B cell (primary cell): ENCODE measurements at regions not wholly inside any gene's neighbourhood (a gene's known extent, or its start where the extent isn't known, plus 50 kb on each side); places are given as distances from the start of the nearest gene placed in this dataset.

ENCODE experiments used
- CTCF ChIP-seq: fragments of 200-600 bp; IDR thresholded peaks from one replicate; pipeline ENCODE4 v1.8.0; 2022; ENCODE audit warnings: antibody characterized with exemption, mild to moderate bottlenecking
- EZH2 ChIP-seq: IDR thresholded peaks from 2 replicates; pipeline ENCODE4 v1.6.1; 2012; ENCODE audit warnings: borderline replicate concordance, low read depth, mild to moderate bottlenecking, moderate library complexity, low read length; ENCODE audit not compliant: insufficient read depth, poor library complexity, severe bottlenecking

DNA sequence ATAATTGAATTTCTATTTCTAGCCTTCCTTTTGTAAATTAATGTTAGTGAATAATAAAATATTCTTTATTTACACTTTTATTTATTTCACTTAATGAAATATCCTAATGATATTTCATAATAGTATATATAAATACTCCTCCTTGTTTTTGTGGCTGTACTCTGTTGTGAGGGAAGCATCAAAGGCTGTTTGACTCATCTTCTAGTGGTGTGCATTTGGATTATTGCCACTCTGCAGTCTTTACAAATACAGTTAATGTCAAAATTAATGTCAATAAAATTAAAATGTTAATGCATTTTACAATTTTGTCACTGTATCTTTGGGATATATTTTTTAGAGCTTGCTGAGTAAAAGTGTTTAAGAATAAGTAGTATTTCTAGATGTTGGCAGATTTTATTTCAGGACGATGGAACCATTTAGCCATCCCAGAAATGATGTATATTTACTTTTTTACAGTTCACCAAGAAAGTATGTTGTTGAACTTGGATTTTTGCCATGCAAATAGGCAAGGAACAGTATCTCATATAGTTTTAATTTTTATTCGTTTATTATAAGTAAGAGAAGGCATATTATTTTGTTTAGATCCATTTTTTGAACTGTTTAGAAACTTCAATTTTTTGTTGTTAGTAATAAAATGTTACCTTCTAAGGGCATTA is 281.2 kb upstream of the SLITRK6 start:
- TF ChIP-seq CTCF: no peak
- TF ChIP-seq EZH2: no peak
